ENCODE measurements at regions not wholly inside any gene's neighbourhood (a gene's known extent, or its start where the extent isn't known, plus 50 kb on each side); places are given as distances from the start of the nearest gene placed in this dataset.
"Not testable (repeated sequence)": the region's sequence is repeated elsewhere in the genome, so short reads cannot be mapped to it uniquely, and the experiment has no call there.

- TF ChIP-seq CTCF, POLR2A (IDR thresholded peaks at IDR 0.05): not testable (repeated sequence)
These were observed 1503.2 kb downstream of the SPATA31A7 start for GRCh38 chr9:62693019-62693418.

Data from upper lobe of left lung (tissue), 4 donors.